PC-3 (cell line): ENCODE measurements at regions not wholly inside any gene's neighbourhood (a gene's known extent, or its start where the extent isn't known, plus 50 kb on each side); places are given as distances from the start of the nearest gene placed in this dataset.
"Not testable (repeated sequence)": the region's sequence is repeated elsewhere in the genome, so short reads cannot be mapped to it uniquely, and the experiment has no call there.

Experiments
- EZH2 ChIP-seq: fragments of 300-600 bp; sonication (generic); IDR thresholded peaks from one replicate; pipeline ENCODE4 v1.6.1; 2017; ENCODE audit warnings: antibody characterized with exemption, mild to moderate bottlenecking, low read length; ENCODE audit not compliant: unreplicated experiment
- TF ChIP-seq, protein P1 (sequence below): fragments of 300-600 bp; sonication (generic); conservative IDR thresholded peaks from 2 replicates; pipeline ENCODE4 v1.5.1; 2017; ENCODE audit warnings: antibody characterized with exemption, low read depth, mild to moderate bottlenecking, low read length

- TF ChIP-seq, protein P1, sequence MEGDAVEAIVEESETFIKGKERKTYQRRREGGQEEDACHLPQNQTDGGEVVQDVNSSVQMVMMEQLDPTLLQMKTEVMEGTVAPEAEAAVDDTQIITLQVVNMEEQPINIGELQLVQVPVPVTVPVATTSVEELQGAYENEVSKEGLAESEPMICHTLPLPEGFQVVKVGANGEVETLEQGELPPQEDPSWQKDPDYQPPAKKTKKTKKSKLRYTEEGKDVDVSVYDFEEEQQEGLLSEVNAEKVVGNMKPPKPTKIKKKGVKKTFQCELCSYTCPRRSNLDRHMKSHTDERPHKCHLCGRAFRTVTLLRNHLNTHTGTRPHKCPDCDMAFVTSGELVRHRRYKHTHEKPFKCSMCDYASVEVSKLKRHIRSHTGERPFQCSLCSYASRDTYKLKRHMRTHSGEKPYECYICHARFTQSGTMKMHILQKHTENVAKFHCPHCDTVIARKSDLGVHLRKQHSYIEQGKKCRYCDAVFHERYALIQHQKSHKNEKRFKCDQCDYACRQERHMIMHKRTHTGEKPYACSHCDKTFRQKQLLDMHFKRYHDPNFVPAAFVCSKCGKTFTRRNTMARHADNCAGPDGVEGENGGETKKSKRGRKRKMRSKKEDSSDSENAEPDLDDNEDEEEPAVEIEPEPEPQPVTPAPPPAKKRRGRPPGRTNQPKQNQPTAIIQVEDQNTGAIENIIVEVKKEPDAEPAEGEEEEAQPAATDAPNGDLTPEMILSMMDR: not testable (repeated sequence)
- TF ChIP-seq EZH2: not testable (repeated sequence)
Measured at GRCh38 chr10:64120301-64120980, 599.2 kb downstream of the REEP3 start.
